PFSK-1 (cell line): ENCODE measurements at regions not wholly inside any gene's neighbourhood (a gene's known extent, or its start where the extent isn't known, plus 50 kb on each side); places are given as distances from the start of the nearest gene placed in this dataset.

ENCODE experiments used
- FOXP2 ChIP-seq: optimal IDR thresholded peaks from 2 replicates; pipeline ENCODE3; 2011; ENCODE audit warnings: borderline replicate concordance, control low read depth, inconsistent platforms; ENCODE audit not compliant: insufficient read depth; ENCODE audit errors: extremely low read length, extremely low read depth
- POLR2AphosphoS5 ChIP-seq: IDR thresholded peaks from 2 replicates; pipeline ENCODE4 v1.6.1; 2012; ENCODE audit warnings: low read depth, mild to moderate bottlenecking, control low read depth, low read length, moderate library complexity
- REST ChIP-seq, 2 experiments: IDR thresholded peaks; 2 replicates each; pipeline versions ENCODE4 v1.6.1 to v1.8.0; 2011 to 2012; ENCODE audit warnings: low read depth in 2 of 2, low read length in 2 of 2, control low read depth in 1 of 2, inconsistent platforms in 1 of 2, mild to moderate bottlenecking in 1 of 2, moderate library complexity in 1 of 2; ENCODE audit not compliant: insufficient read depth in 1 of 2
- SIN3A ChIP-seq: IDR thresholded peaks from 2 replicates; pipeline ENCODE4 v1.6.1; 2012; ENCODE audit warnings: mild to moderate bottlenecking, low read length, moderate library complexity, borderline replicate concordance; ENCODE audit not compliant: insufficient read depth
- TAF1 ChIP-seq: IDR thresholded peaks from 2 replicates; pipeline ENCODE4 v1.6.1; 2012; ENCODE audit warnings: low read length, control low read depth, borderline replicate concordance; ENCODE audit not compliant: insufficient read depth

- TF ChIP-seq FOXP2 (no peak), POLR2AphosphoS5 (no peak), REST (IDR thresholded peaks at IDR 0.05; ENCODE audit: insufficient read depth in 1 of 2, low read depth in 2 of 2, low read length in 2 of 2) (no peak), SIN3A (no peak), TAF1 (no peak)
These were observed 69.7 kb upstream of the SETMAR start for GRCh38 chr3:4233488-4233887.

- TF ChIP-seq TAF1, result no peak
- no peak for TF ChIP-seq REST (IDR thresholded peaks at IDR 0.05; ENCODE audit: insufficient read depth in 1 of 2, low read depth in 2 of 2, low read length in 2 of 2)
- TF ChIP-seq SIN3A, result no peak
- no peak for TF ChIP-seq FOXP2
- TF ChIP-seq POLR2AphosphoS5, result no peak
These were observed 68.3 kb upstream of the SETMAR start for GRCh38 chr3:4234889-4235288.

- TF ChIP-seq TAF1 (no peak), REST (IDR thresholded peaks at IDR 0.05; ENCODE audit: insufficient read depth in 1 of 2, low read depth in 2 of 2, low read length in 2 of 2) (no peak), FOXP2 (no peak), POLR2AphosphoS5 (no peak), SIN3A (no peak)
These were observed 67.5 kb upstream of the SETMAR start for GRCh38 chr3:4235690-4236089.

- TF ChIP-seq TAF1 (no peak), REST (IDR thresholded peaks at IDR 0.05; ENCODE audit: insufficient read depth in 1 of 2, low read depth in 2 of 2, low read length in 2 of 2) (no peak), SIN3A (no peak), POLR2AphosphoS5 (no peak), FOXP2 (no peak)
These were observed 61.5 kb upstream of the SETMAR start for GRCh38 chr3:4241595-4242170.
